GM12878 (cell line): ENCODE measurements at regions not wholly inside any gene's neighbourhood (a gene's known extent, or its start where the extent isn't known, plus 50 kb on each side); places are given as distances from the start of the nearest gene placed in this dataset.

ENCODE experiments used
- ATAC-seq: fragments of 200-7000 bp; cut with Tn5 transposase; 3 replicates; pipeline ENCODE4 v1.9.1; 2020; ENCODE audit warnings: mild to moderate bottlenecking, moderate library complexity
- BruUV-seq: library from RNA; stranded (reverse); fragments of 400-500 nt; replicated peaks from 2 replicates; lab custom pipeline; 2021; lab: Mats Ljungman, UMichigan
- CTCF ChIA-PET: fragments of 300-600 bp; sonication (Branson Sonifier 250); formaldehyde crosslinking; extraction: SDS; loops from one replicate; lab custom pipeline; 2021; ENCODE audit warnings: inconsistent platforms; lab: Yijun Ruan, JAX
- POLR2A ChIA-PET: fragments of 350-600 bp; formaldehyde crosslinking; extraction: SDS; loops from one replicate; lab custom pipeline; 2021; ENCODE audit warnings: inconsistent platforms; lab: Charles Lee
- RAD21 ChIA-PET: fragments of 300-600 bp; sonication (Branson Sonifier 250); formaldehyde crosslinking; loops from one replicate; lab custom pipeline; 2023; ENCODE audit warnings: antibody characterized with exemption; ENCODE audit not compliant: unreplicated experiment; lab: Charles Lee
- SMC1A ChIA-PET: fragments of 300-600 bp; sonication (Branson Sonifier 250); formaldehyde crosslinking; loops from one replicate; lab custom pipeline; 2023; ENCODE audit not compliant: unreplicated experiment, uncharacterized antibody; lab: Charles Lee
- DNase-seq: peaks from one replicate; pipeline ENCODE4 v3.0.0-alpha.2; 2011; ENCODE audit warnings: low read depth, low spot score
- FAIRE-seq: peaks from 3 replicates; lab custom pipeline; 2011; peaks lifted over from hg19 to GRCh38; lab: Jason Lieb, UNC
- H2AFZ ChIP-seq: 2 replicates; pipeline ENCODE4 v1.6.0; 2011; ENCODE audit warnings: low read depth, low read length, control low read depth; ENCODE audit not compliant: control insufficient read depth
- H3K27ac ChIP-seq: 2 replicates; pipeline ENCODE4 v1.5.1; 2011; ENCODE audit warnings: control low read depth; ENCODE audit not compliant: control insufficient read depth, insufficient read depth
- H3K27me3 ChIP-seq, 2 experiments: replicated peaks in 1 of 2; 2 replicates each; pipeline versions ENCODE4 v1.6.0 to v1.6.1; 2011; ENCODE audit warnings: low read length in 1 of 2; ENCODE audit not compliant: control insufficient read depth in 2 of 2, insufficient read depth in 2 of 2
- H3K36me3 ChIP-seq, 2 experiments: 2 replicates each; pipeline ENCODE4 v1.5.1; 2011; ENCODE audit warnings: low read length in 1 of 2; ENCODE audit not compliant: control insufficient read depth in 2 of 2, insufficient read depth in 2 of 2
- H3K4me1 ChIP-seq: 2 replicates; pipeline ENCODE4 v1.6.1; 2011; ENCODE audit warnings: mild to moderate bottlenecking, low read length, moderate library complexity, mixed read lengths; ENCODE audit not compliant: control insufficient read depth, insufficient read depth
- H3K4me2 ChIP-seq: 2 replicates; pipeline ENCODE4 v1.6.0; 2011; ENCODE audit warnings: control low read depth; ENCODE audit not compliant: control insufficient read depth, insufficient read depth
- H3K4me3 ChIP-seq: fragments of 200-600 bp; sonication (generic); 2 replicates; pipeline ENCODE4 v1.5.1; 2016
- H3K79me2 ChIP-seq: 2 replicates; pipeline ENCODE4 v1.6.0; 2011; ENCODE audit warnings: low read length; ENCODE audit not compliant: control insufficient read depth, insufficient read depth
- H3K9ac ChIP-seq: 2 replicates; pipeline ENCODE4 v1.8.0; 2011; ENCODE audit warnings: low read length, control low read depth, mixed read lengths; ENCODE audit not compliant: control insufficient read depth, insufficient read depth
- H3K9me3 ChIP-seq: replicated peaks from 3 replicates; pipeline ENCODE4 v1.5.1; 2011; ENCODE audit warnings: mild to moderate bottlenecking, low read length; ENCODE audit not compliant: control insufficient read depth, insufficient read depth
- H4K20me1 ChIP-seq: 2 replicates; pipeline ENCODE4 v1.6.0; 2011; ENCODE audit not compliant: control insufficient read depth, insufficient read depth
- CBFB ChIP-seq: IDR thresholded peaks from 2 replicates; pipeline ENCODE4 v1.6.1; 2016; ENCODE audit warnings: antibody characterized with exemption, low read depth
- MYC ChIP-seq: IDR thresholded peaks from 2 replicates; pipeline ENCODE4 v1.6.1; 2011; ENCODE audit warnings: mild to moderate bottlenecking, low read length, moderate library complexity, inconsistent platforms; ENCODE audit not compliant: insufficient read depth, insufficient replicate concordance, insufficient read length, severe bottlenecking
- WGBS: methylation state at CpG from one replicate; pipeline ENCODE4 v1.1.6; 2016; ENCODE audit warnings: low lambda C conversion rate; ENCODE audit not compliant: insufficient replicate concordance, insufficient coverage; ENCODE audit errors: missing lambda C conversion rate; 5-methylcytosine and 5-hydroxymethylcytosine counted together
- in situ Hi-C: fragments of 300-500 bp; cut with MboI; formaldehyde crosslinking; loops from 9 replicates; pipeline ENCODE4 v1.14.3; 2018; ENCODE audit warnings: mixed read lengths
- intact Hi-C: fragments of 100-400 bp; cut with micrococcal nuclease; formaldehyde crosslinking; loops from one replicate; pipeline ENCODE4 v1.14.2; 2022; ENCODE audit not compliant: unreplicated experiment
- TF ChIP-seq, protein P1 (sequence below): fragments of 450-650 bp; IDR thresholded peaks from 2 replicates; pipeline ENCODE4 v1.6.1; 2016; ENCODE audit warnings: mild to moderate bottlenecking
- TF ChIP-seq, protein P2 (sequence below): IDR thresholded peaks from 2 replicates; pipeline ENCODE4 v1.6.1; 2011; ENCODE audit warnings: borderline replicate concordance, low read depth, mild to moderate bottlenecking, moderate library complexity, mixed read lengths, low read length; ENCODE audit not compliant: insufficient read depth; ENCODE audit errors: extremely low read length
- TF ChIP-seq, protein P3 (sequence below): fragments of 450-650 bp; IDR thresholded peaks from 2 replicates; pipeline ENCODE4 v1.6.1; 2017; ENCODE audit warnings: borderline replicate concordance

DNA sequence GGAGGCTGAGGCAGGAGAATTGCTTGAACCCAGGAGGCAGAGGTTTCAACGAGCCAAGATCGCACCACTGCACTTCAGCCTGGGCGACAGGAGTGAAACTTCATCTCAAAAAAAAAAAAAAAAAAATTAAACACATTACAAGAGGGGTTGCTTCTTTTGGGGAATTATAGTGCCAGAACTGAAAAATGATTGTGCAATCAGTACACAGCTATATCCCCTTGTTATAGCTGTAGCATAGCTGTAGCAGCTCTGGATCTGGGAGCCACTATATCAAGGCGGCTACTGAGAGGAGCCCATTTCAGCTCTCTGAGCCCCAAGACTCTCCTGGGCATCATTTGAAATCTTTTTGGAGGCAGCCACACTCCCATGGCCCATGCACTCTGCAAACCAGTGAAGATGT, 334.3 kb downstream of the TFAP2A start:
- Histone ChIP-seq H3K4me1 (no peaks in the 10 kb centered on the region), H3K9me3 (no peaks in the 10 kb centered on the region), H4K20me1 (no peaks in the 10 kb centered on the region), H3K79me2 (no peaks in the 10 kb centered on the region), H3K36me3 (no peaks in the 10 kb centered on the region), H3K4me2 (no peak overlapping the region), H2AFZ (no peak overlapping the region), H3K9ac (no peak overlapping the region), H3K27me3 (no peaks in the 10 kb centered on the region), H3K27ac (no peak overlapping the region), H3K4me3 (no peak overlapping the region)
- TF ChIP-seq, protein P1, sequence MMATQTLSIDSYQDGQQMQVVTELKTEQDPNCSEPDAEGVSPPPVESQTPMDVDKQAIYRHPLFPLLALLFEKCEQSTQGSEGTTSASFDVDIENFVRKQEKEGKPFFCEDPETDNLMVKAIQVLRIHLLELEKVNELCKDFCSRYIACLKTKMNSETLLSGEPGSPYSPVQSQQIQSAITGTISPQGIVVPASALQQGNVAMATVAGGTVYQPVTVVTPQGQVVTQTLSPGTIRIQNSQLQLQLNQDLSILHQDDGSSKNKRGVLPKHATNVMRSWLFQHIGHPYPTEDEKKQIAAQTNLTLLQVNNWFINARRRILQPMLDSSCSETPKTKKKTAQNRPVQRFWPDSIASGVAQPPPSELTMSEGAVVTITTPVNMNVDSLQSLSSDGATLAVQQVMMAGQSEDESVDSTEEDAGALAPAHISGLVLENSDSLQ = no peak
- TF ChIP-seq MYC = no peak
- TF ChIP-seq, protein P2, sequence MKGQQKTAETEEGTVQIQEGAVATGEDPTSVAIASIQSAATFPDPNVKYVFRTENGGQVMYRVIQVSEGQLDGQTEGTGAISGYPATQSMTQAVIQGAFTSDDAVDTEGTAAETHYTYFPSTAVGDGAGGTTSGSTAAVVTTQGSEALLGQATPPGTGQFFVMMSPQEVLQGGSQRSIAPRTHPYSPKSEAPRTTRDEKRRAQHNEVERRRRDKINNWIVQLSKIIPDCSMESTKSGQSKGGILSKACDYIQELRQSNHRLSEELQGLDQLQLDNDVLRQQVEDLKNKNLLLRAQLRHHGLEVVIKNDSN = no peak
- no peak for TF ChIP-seq CBFB
- TF ChIP-seq, protein P3, sequence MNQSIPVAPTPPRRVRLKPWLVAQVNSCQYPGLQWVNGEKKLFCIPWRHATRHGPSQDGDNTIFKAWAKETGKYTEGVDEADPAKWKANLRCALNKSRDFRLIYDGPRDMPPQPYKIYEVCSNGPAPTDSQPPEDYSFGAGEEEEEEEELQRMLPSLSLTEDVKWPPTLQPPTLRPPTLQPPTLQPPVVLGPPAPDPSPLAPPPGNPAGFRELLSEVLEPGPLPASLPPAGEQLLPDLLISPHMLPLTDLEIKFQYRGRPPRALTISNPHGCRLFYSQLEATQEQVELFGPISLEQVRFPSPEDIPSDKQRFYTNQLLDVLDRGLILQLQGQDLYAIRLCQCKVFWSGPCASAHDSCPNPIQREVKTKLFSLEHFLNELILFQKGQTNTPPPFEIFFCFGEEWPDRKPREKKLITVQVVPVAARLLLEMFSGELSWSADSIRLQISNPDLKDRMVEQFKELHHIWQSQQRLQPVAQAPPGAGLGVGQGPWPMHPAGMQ = no peak
- FAIRE-seq = no peak
- ChIA-PET RAD21 (no interaction called here), POLR2A (interaction anchor here (0.6 kb wide), 1 partner anchor 1105 kb away, joined by 3 read pairs; no protein-coding TSS in a partner anchor), CTCF (no interaction called here), SMC1A (no interaction called here)
- no peak for DNase-seq
- intact Hi-C loops = no loop called here
- ATAC-seq = no peak
- 6% methylated on average over 1 of the region's 4 CpGs for WGBS
- in situ Hi-C loops = no loop called here
- BruUV-seq = no TSS peak
